ENCODE measurements at regions not wholly inside any gene's neighbourhood (a gene's known extent, or its start where the extent isn't known, plus 50 kb on each side); places are given as distances from the start of the nearest gene placed in this dataset.

DNA sequence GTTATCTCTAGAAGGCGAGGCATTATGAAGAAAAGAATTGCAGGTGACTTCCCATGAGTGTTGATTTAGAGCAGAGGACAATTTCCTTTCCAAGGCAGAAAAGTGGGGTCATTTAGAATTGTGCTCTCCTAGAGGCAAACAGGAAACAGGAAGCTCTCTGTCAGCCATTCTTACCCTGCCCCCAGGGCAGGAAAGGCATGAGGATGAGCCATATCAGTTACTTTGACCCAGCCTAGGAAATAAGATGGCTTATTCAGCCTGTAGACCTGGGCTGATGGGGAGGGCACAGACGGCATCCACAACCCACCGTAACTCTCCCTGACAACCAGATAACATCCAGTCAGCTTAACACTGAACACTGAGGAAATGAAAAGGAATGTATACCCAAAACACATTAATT lies 88.8 kb upstream of the KDR start:
- no peaks in the 10 kb centered on the region for H3K9me2 ChIP-seq (replicated peaks; ENCODE audit: insufficient read depth)

DNA sequence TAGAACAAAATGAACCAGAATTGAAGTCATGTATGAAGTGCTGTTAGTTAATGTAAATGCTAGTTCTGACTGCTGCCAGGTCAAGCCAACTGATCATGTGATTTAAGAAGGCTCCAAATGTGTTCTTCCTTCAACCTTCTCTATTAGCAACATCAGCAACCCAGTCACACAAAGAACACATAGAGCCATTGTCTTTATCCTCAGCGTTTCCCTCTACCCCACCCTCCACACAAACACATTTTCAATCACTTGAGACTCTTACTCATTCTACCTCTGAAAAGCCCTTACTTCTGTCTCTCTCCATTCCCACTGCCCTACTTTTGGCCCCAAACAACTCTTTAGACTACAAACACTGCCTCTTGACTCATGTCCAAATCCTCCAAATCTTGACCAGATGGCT lies 89.7 kb upstream of the KDR start:
- Histone ChIP-seq H4K20me1 (ENCODE audit: insufficient read depth, poor library complexity, severe bottlenecking) (no peaks in the 10 kb centered on the region), H3K36me3 (replicated peaks; ENCODE audit: insufficient read depth, low read depth) (no peaks in the 10 kb centered on the region), H3K4me2 (no peak overlapping the region), H3K27me3 (no peaks in the 10 kb centered on the region), H3K27ac (no peak overlapping the region), H2AFZ (no peak overlapping the region), H3K79me2 (no peaks in the 10 kb centered on the region), H3K4me1 (ENCODE audit: insufficient read depth) (no peaks in the 10 kb centered on the region), H3K9me2 (replicated peaks; ENCODE audit: insufficient read depth) (no peaks in the 10 kb centered on the region), H3K4me3 (no peak overlapping the region), H3K9me3 (ENCODE audit: low read depth) (no peaks in the 10 kb centered on the region)
- WGBS (ENCODE audit: low lambda C conversion rate, missing lambda C conversion rate): 79% methylated on average over 1 of the region's 1 CpG
- DNase-seq (ENCODE audit: low spot score): no peak
- TF ChIP-seq EZH2phosphoT487 (IDR thresholded peaks at IDR 0.05; ENCODE audit: low read depth, severe bottlenecking, unreplicated experiment) (no peak), EZH2 (IDR thresholded peaks at IDR 0.05; ENCODE audit: borderline replicate concordance) (no peak)
- TF ChIP-seq, protein P1, sequence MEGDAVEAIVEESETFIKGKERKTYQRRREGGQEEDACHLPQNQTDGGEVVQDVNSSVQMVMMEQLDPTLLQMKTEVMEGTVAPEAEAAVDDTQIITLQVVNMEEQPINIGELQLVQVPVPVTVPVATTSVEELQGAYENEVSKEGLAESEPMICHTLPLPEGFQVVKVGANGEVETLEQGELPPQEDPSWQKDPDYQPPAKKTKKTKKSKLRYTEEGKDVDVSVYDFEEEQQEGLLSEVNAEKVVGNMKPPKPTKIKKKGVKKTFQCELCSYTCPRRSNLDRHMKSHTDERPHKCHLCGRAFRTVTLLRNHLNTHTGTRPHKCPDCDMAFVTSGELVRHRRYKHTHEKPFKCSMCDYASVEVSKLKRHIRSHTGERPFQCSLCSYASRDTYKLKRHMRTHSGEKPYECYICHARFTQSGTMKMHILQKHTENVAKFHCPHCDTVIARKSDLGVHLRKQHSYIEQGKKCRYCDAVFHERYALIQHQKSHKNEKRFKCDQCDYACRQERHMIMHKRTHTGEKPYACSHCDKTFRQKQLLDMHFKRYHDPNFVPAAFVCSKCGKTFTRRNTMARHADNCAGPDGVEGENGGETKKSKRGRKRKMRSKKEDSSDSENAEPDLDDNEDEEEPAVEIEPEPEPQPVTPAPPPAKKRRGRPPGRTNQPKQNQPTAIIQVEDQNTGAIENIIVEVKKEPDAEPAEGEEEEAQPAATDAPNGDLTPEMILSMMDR (IDR thresholded peaks at IDR 0.05; ENCODE audit: poor library complexity): no peak

More for the DNA sequence above, 88.8 kb upstream of the KDR start:
- Histone ChIP-seq H2AFZ (no peak overlapping the region), H3K4me3 (no peak overlapping the region), H3K79me2 (no peaks in the 10 kb centered on the region), H3K27ac (no peak overlapping the region), H4K20me1 (ENCODE audit: insufficient read depth, poor library complexity, severe bottlenecking) (no peaks in the 10 kb centered on the region), H3K4me2 (no peak overlapping the region), H3K4me1 (ENCODE audit: insufficient read depth) (no peaks in the 10 kb centered on the region), H3K9me3 (ENCODE audit: low read depth) (no peaks in the 10 kb centered on the region), H3K27me3 (no peaks in the 10 kb centered on the region), H3K36me3 (replicated peaks; ENCODE audit: insufficient read depth, low read depth) (no peaks in the 10 kb centered on the region)
- DNase-seq (ENCODE audit: low spot score): no peak
- 32% methylated on average over 3 of the region's 3 CpGs for WGBS (ENCODE audit: low lambda C conversion rate, missing lambda C conversion rate)
- TF ChIP-seq, protein P1 (IDR thresholded peaks at IDR 0.05; ENCODE audit: poor library complexity): no peak
- no peak for TF ChIP-seq EZH2 (IDR thresholded peaks at IDR 0.05; ENCODE audit: borderline replicate concordance)
- TF ChIP-seq EZH2phosphoT487 (IDR thresholded peaks at IDR 0.05; ENCODE audit: low read depth, severe bottlenecking, unreplicated experiment): no peak

DNA sequence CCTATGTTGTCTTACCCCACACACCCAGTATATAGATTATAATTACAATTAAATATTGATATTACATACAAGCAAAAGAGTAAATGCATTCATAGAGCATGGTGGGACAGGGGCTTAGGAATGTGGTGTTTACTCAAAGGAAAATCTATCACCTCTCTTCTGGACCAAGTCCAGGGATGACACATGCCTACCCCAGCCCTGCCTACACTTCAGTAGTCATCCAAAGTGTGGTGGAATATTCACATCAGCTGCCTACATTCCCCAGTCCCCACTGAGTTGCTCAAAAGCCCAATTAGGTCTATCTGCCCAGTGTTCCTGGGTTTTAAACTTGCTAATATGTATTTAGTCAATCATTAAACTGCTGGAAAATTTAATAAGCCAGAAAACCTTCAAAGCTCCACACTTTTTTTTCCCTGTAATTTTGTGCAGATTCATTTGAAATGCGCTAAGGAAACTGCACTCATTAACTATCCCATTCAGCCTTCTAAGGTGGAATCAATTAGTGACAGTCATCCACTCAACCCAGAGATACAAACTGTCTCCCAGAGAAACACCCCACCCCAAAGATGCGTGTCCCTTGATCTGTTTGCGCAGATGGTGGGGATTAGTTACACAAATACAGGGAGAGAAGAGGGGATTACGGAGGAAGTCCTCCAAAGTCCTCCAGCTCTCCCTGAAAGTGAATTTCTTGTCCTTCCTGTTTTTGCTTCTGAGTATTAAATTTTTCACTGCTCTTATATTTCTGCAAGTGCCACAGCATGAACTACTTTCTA lies 91.7 kb upstream of the KDR start:
- H3K4me3 ChIP-seq: no peak overlapping the region
- TF ChIP-seq, protein P1 (IDR thresholded peaks at IDR 0.05; ENCODE audit: poor library complexity): no peak
- TF ChIP-seq EZH2phosphoT487 (IDR thresholded peaks at IDR 0.05; ENCODE audit: low read depth, severe bottlenecking, unreplicated experiment) (no peak), EZH2 (IDR thresholded peaks at IDR 0.05; ENCODE audit: borderline replicate concordance) (no peak)
- H4K20me1 ChIP-seq (ENCODE audit: insufficient read depth, poor library complexity, severe bottlenecking): no peaks in the 10 kb centered on the region
- peak overlapping the region; percentile 31 for H3K4me2 ChIP-seq
- 28% methylated on average over 4 of the region's 4 CpGs for WGBS (ENCODE audit: low lambda C conversion rate, missing lambda C conversion rate)
- H3K9me3 ChIP-seq (ENCODE audit: low read depth): no peaks in the 10 kb centered on the region
- no peaks in the 10 kb centered on the region for H3K4me1 ChIP-seq (ENCODE audit: insufficient read depth)
- H3K79me2 ChIP-seq: no peaks in the 10 kb centered on the region
- no peak overlapping the region for H3K27ac ChIP-seq
- no peaks in the 10 kb centered on the region for H3K36me3 ChIP-seq (replicated peaks; ENCODE audit: insufficient read depth, low read depth)
- no peak overlapping the region for H2AFZ ChIP-seq
- no peak for DNase-seq (ENCODE audit: low spot score)
- H3K27me3 ChIP-seq: no peaks in the 10 kb centered on the region
- H3K9me2 ChIP-seq (replicated peaks; ENCODE audit: insufficient read depth): no peaks in the 10 kb centered on the region

Measured in hepatocyte (in vitro differentiated cells).